CD4-positive, alpha-beta memory T cell (primary cell): ENCODE measurements at regions not wholly inside any gene's neighbourhood (a gene's known extent, or its start where the extent isn't known, plus 50 kb on each side); places are given as distances from the start of the nearest gene placed in this dataset.
"Not testable (repeated sequence)": the region's sequence is repeated elsewhere in the genome, so short reads cannot be mapped to it uniquely, and the experiment has no call there.

Experiments
- CTCF ChIA-PET: fragments of 350-600 bp; sonication (Branson Sonifier 250); formaldehyde crosslinking; loops from one replicate; lab custom pipeline; 2021; ENCODE audit warnings: inconsistent platforms; ENCODE audit not compliant: partially characterized antibody; lab: Charles Lee
- POLR2A ChIA-PET: fragments of 350-600 bp; sonication (Branson Sonifier 250); formaldehyde crosslinking; loops from one replicate; lab custom pipeline; 2021; ENCODE audit not compliant: partially characterized antibody; lab: Charles Lee
- DNase-seq, 5 donors: peaks; one replicate each; pipeline versions ENCODE4 v3.0.0 to v3.0.0-alpha.2; 2020 to 2022; ENCODE audit warnings: mixed read lengths in 1 of 5
- H3K27ac ChIP-seq: one replicate; pipeline ENCODE4 v1.7.0; 2013; ENCODE audit warnings: low read depth, low read length
- H3K27me3 ChIP-seq: 2 replicates; pipeline ENCODE4 v1.7.0; 2013; ENCODE audit warnings: mild to moderate bottlenecking, low read length, moderate library complexity; ENCODE audit not compliant: insufficient read depth
- H3K36me3 ChIP-seq: 2 replicates; pipeline ENCODE4 v1.7.0; 2013; ENCODE audit warnings: mild to moderate bottlenecking, low read length, moderate library complexity; ENCODE audit not compliant: insufficient read depth
- H3K4me1 ChIP-seq: 2 replicates; pipeline ENCODE4 v1.7.0; 2013; ENCODE audit warnings: mild to moderate bottlenecking, low read length, moderate library complexity; ENCODE audit not compliant: insufficient read depth
- H3K4me3 ChIP-seq, 2 donors: one replicate each; pipeline ENCODE4 v1.7.0; 2013; ENCODE audit warnings: low read length in 2 of 2, mild to moderate bottlenecking in 1 of 2
- H3K9me3 ChIP-seq, 2 donors: one replicate each; pipeline ENCODE4 v1.7.0; 2013; ENCODE audit warnings: low read length in 2 of 2, control low read depth in 1 of 2; ENCODE audit not compliant: control insufficient read depth in 1 of 2
- H3K27ac Mint-ChIP-seq, 7 donors: one replicate each; pipeline ENCODE4 v1.8.0; 2020 to 2021; ENCODE audit warnings: mixed read lengths in 7 of 7, mild to moderate bottlenecking in 6 of 7, inconsistent platforms in 3 of 7, moderate library complexity in 3 of 7
- H3K27me3 Mint-ChIP-seq, 2 donors: one replicate each; pipeline ENCODE4 v1.8.0; 2020 to 2021; ENCODE audit warnings: mixed read lengths in 2 of 2
- H3K36me3 Mint-ChIP-seq, 2 donors: one replicate each; pipeline ENCODE4 v1.8.0; 2020 to 2021; ENCODE audit warnings: mixed read lengths in 2 of 2, inconsistent platforms in 1 of 2, mild to moderate bottlenecking in 1 of 2
- H3K4me1 Mint-ChIP-seq, 4 donors: one replicate each; pipeline ENCODE4 v1.8.0; 2020 to 2021; ENCODE audit warnings: mixed read lengths in 4 of 4, mild to moderate bottlenecking in 1 of 4
- H3K4me3 Mint-ChIP-seq, 8 donors: one replicate each; pipeline ENCODE4 v1.8.0; 2020 to 2021; ENCODE audit warnings: mixed read lengths in 8 of 8, mild to moderate bottlenecking in 7 of 8, moderate library complexity in 6 of 8, inconsistent platforms in 3 of 8
- H3K9me3 Mint-ChIP-seq, 8 donors: one replicate each; pipeline ENCODE4 v1.8.0; 2020 to 2021; ENCODE audit warnings: mixed read lengths in 8 of 8, mild to moderate bottlenecking in 5 of 8, inconsistent platforms in 3 of 8, moderate library complexity in 1 of 8
- intact Hi-C: fragments of 100-400 bp; cut with micrococcal nuclease; formaldehyde crosslinking; loops from one replicate; pipeline ENCODE4 v1.15.1; 2023

GRCh38 chr12:127830065-127830460 is 436.9 kb upstream of the TMEM132C start:
- no peak overlapping the region for H3K27ac Mint-ChIP-seq
- H3K9me3 Mint-ChIP-seq: peaks cover 0 to 9% (median 2%) of the 10 kb centered on the region in 8 donors
- no peaks in the 10 kb centered on the region for H3K36me3 Mint-ChIP-seq
- H3K27me3 Mint-ChIP-seq: no peaks in the 10 kb centered on the region
- peaks cover 0 to 3% of the 10 kb centered on the region in 2 donors for H3K9me3 ChIP-seq
- no peaks in the 10 kb centered on the region for H3K4me1 Mint-ChIP-seq
- POLR2A ChIA-PET: no interaction called here
- no peak overlapping the region for H3K27ac ChIP-seq
- intact Hi-C loops: no loop called here
- DNase-seq: no peak
- no peak overlapping the region for H3K4me3 ChIP-seq
- H3K4me3 Mint-ChIP-seq: no peak overlapping the region
- no peaks in the 10 kb centered on the region for H3K4me1 ChIP-seq
- H3K27me3 ChIP-seq: no peaks in the 10 kb centered on the region
- CTCF ChIA-PET: no interaction called here
- no peaks in the 10 kb centered on the region for H3K36me3 ChIP-seq

DNA sequence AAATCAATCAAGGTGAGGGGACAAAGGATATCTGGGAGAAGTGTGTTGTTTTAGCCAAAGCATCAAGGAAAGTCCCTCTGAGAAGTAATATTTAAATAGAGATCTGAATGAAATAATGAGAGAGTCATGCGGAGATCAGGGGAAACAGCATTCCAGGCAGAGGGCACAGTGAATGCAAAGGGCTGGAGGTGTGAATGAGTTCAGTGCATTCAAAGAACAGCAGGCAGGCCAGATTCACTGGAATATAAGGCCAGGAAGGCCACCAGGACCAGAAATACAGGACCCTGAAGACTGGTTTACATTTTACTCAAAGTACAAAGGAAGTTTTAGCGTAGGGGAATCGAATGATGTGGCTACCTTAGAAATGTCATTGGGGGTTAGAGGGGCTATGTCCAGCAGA is 436.2 kb upstream of the TMEM132C start:
- intact Hi-C loops: no loop called here
- Histone ChIP-seq H3K4me3 (no peak overlapping the region), H3K27ac (no peak overlapping the region), H3K9me3 (peaks cover 0 to 3% of the 10 kb centered on the region in 2 donors), H3K36me3 (no peaks in the 10 kb centered on the region), H3K4me1 (no peaks in the 10 kb centered on the region), H3K27me3 (no peaks in the 10 kb centered on the region)
- H3K27ac Mint-ChIP-seq: no peak overlapping the region
- no peaks in the 10 kb centered on the region for H3K36me3 Mint-ChIP-seq
- H3K27me3 Mint-ChIP-seq: no peaks in the 10 kb centered on the region
- H3K4me3 Mint-ChIP-seq: no peak overlapping the region
- ChIA-PET CTCF (no interaction called here), POLR2A (no interaction called here)
- no peak for DNase-seq
- H3K4me1 Mint-ChIP-seq: no peaks in the 10 kb centered on the region
- peaks cover 0 to 9% (median 3%) of the 10 kb centered on the region in 8 donors for H3K9me3 Mint-ChIP-seq

- H3K4me3 Mint-ChIP-seq: no peak overlapping the region
- H3K27me3 ChIP-seq: no peaks in the 10 kb centered on the region
- no peaks in the 10 kb centered on the region for H3K36me3 ChIP-seq
- H3K9me3 Mint-ChIP-seq: peaks cover 0 to 9% (median 3%) of the 10 kb centered on the region in 8 donors
- no peak overlapping the region for H3K27ac ChIP-seq
- no peak overlapping the region for H3K4me3 ChIP-seq
- no peaks in the 10 kb centered on the region for H3K4me1 ChIP-seq
- DNase-seq: no peak
- ChIA-PET CTCF (no interaction called here), POLR2A (no interaction called here)
- no peaks in the 10 kb centered on the region for H3K27me3 Mint-ChIP-seq
- H3K36me3 Mint-ChIP-seq: no peaks in the 10 kb centered on the region
- peak overlapping the region in 1 of 7 donors; percentile 2 for H3K27ac Mint-ChIP-seq
- no peaks in the 10 kb centered on the region for H3K4me1 Mint-ChIP-seq
- intact Hi-C loops: no loop called here
- H3K9me3 ChIP-seq: peaks cover 0 to 3% of the 10 kb centered on the region in 2 donors
Measured at GRCh38 chr12:127832172-127832571, 434.8 kb upstream of the TMEM132C start.

- H3K4me3 Mint-ChIP-seq, H3K4me1 ChIP-seq, intact Hi-C loops, CTCF ChIA-PET, H3K36me3 Mint-ChIP-seq, H3K27ac Mint-ChIP-seq, H3K36me3 ChIP-seq, H3K27ac ChIP-seq, H3K27me3 Mint-ChIP-seq, H3K9me3 ChIP-seq, H3K4me3 ChIP-seq, H3K4me1 Mint-ChIP-seq, DNase-seq, POLR2A ChIA-PET, H3K27me3 ChIP-seq: not testable (repeated sequence)
- H3K9me3 Mint-ChIP-seq: peaks cover 0 to 13% (median 3%) of the 10 kb centered on the region in 8 donors
Measured at GRCh38 chr12:127836802-127837201, 430.2 kb upstream of the TMEM132C start.

- Histone ChIP-seq H3K4me3 (no peak overlapping the region), H3K9me3 (no peaks in the 10 kb centered on the region), H3K27me3 (no peaks in the 10 kb centered on the region), H3K4me1 (no peaks in the 10 kb centered on the region), H3K27ac (no peak overlapping the region), H3K36me3 (no peaks in the 10 kb centered on the region)
- H3K27ac Mint-ChIP-seq: no peak overlapping the region
- H3K4me3 Mint-ChIP-seq: no peak overlapping the region
- no peaks in the 10 kb centered on the region for H3K27me3 Mint-ChIP-seq
- no peaks in the 10 kb centered on the region for H3K4me1 Mint-ChIP-seq
- ChIA-PET CTCF (no interaction called here), POLR2A (no interaction called here)
- H3K36me3 Mint-ChIP-seq: no peaks in the 10 kb centered on the region
- intact Hi-C loops: no loop called here
- DNase-seq: no peak
- H3K9me3 Mint-ChIP-seq: peaks cover 0 to 20% (median 7%) of the 10 kb centered on the region in 8 donors
Measured at GRCh38 chr12:127857661-127858060, 409.3 kb upstream of the TMEM132C start.

- H3K4me1 ChIP-seq: no peaks in the 10 kb centered on the region
- Mint-ChIP-seq H3K36me3 (no peaks in the 10 kb centered on the region), H3K27me3 (no peaks in the 10 kb centered on the region), H3K9me3 (peaks cover 0 to 34% (median 16%) of the 10 kb centered on the region in 8 donors), H3K4me1 (no peaks in the 10 kb centered on the region), H3K4me3 (no peak overlapping the region), H3K27ac (no peak overlapping the region)
- H3K4me3 ChIP-seq: no peak overlapping the region
- ChIA-PET POLR2A (no interaction called here), CTCF (no interaction called here)
- no peak for DNase-seq
- H3K27me3 ChIP-seq: no peaks in the 10 kb centered on the region
- no peaks in the 10 kb centered on the region for H3K9me3 ChIP-seq
- intact Hi-C loops: no loop called here
- H3K27ac ChIP-seq: no peak overlapping the region
- no peaks in the 10 kb centered on the region for H3K36me3 ChIP-seq
Measured at GRCh38 chr12:127860536-127860935, 406.4 kb upstream of the TMEM132C start.

GRCh38 chr12:127861406-127861805 is 405.6 kb upstream of the TMEM132C start:
- ChIA-PET POLR2A (no interaction called here), CTCF (no interaction called here)
- H3K27ac Mint-ChIP-seq: no peak overlapping the region
- no peak overlapping the region for H3K4me3 ChIP-seq
- no peaks in the 10 kb centered on the region for H3K36me3 Mint-ChIP-seq
- no peaks in the 10 kb centered on the region for H3K9me3 ChIP-seq
- no peaks in the 10 kb centered on the region for H3K27me3 ChIP-seq
- intact Hi-C loops: no loop called here
- H3K9me3 Mint-ChIP-seq: peaks cover 0 to 34% (median 16%) of the 10 kb centered on the region in 8 donors
- DNase-seq: no peak
- no peaks in the 10 kb centered on the region for H3K4me1 ChIP-seq
- no peaks in the 10 kb centered on the region for H3K4me1 Mint-ChIP-seq
- no peaks in the 10 kb centered on the region for H3K27me3 Mint-ChIP-seq
- no peak overlapping the region for H3K4me3 Mint-ChIP-seq
- H3K36me3 ChIP-seq: no peaks in the 10 kb centered on the region
- no peak overlapping the region for H3K27ac ChIP-seq

GRCh38 chr12:127873306-127873705 is 393.7 kb upstream of the TMEM132C start:
- Mint-ChIP-seq H3K9me3 (peaks cover 0 to 19% (median 6%) of the 10 kb centered on the region in 8 donors), H3K27ac (no peak overlapping the region), H3K4me3 (no peak overlapping the region), H3K36me3 (no peaks in the 10 kb centered on the region), H3K4me1 (no peaks in the 10 kb centered on the region), H3K27me3 (no peaks in the 10 kb centered on the region)
- intact Hi-C loops: no loop called here
- H3K4me1 ChIP-seq: no peaks in the 10 kb centered on the region
- no peak overlapping the region for H3K27ac ChIP-seq
- no peaks in the 10 kb centered on the region for H3K27me3 ChIP-seq
- DNase-seq: no peak
- H3K36me3 ChIP-seq: no peaks in the 10 kb centered on the region
- ChIA-PET POLR2A (no interaction called here), CTCF (no interaction called here)
- no peak overlapping the region for H3K4me3 ChIP-seq
- H3K9me3 ChIP-seq: no peaks in the 10 kb centered on the region
